ENCODE measurements at regions not wholly inside any gene's neighbourhood (a gene's known extent, or its start where the extent isn't known, plus 50 kb on each side); places are given as distances from the start of the nearest gene placed in this dataset.
A peak's percentile ranks its signal among the peaks of the same experiment; 100 is the strongest.
"Not testable (repeated sequence)": the region's sequence is repeated elsewhere in the genome, so short reads cannot be mapped to it uniquely, and the experiment has no call there.

- Histone ChIP-seq H3K4me1 (ENCODE audit: control insufficient read depth, insufficient read depth, low read length) (no peaks in the 10 kb centered on the region), H3K36me3 (ENCODE audit: control insufficient read depth, insufficient read depth, low read length) (no peaks in the 10 kb centered on the region), H3K4me3 (ENCODE audit: low read length) (no peak overlapping the region), H3K27me3 (ENCODE audit: control insufficient read depth, insufficient read depth, low read length) (no peaks in the 10 kb centered on the region), H3K27ac (ENCODE audit: low read length) (no peak overlapping the region), H3K9me3 (ENCODE audit: control insufficient read depth, insufficient read depth, low read length) (no peaks in the 10 kb centered on the region)
- TF ChIP-seq CTCF (IDR thresholded peaks at IDR 0.05), result no peak
- Mint-ChIP-seq H3K36me3 (no peaks in the 10 kb centered on the region), H3K4me3 (no peak overlapping the region), H3K27me3 (ENCODE audit: low read depth in 2 of 2) (no peaks in the 10 kb centered on the region), H3K4me1 (peaks cover 6% of the 10 kb centered on the region in 2 donors), H3K9me3 (no peaks in the 10 kb centered on the region), H3K27ac (no peak overlapping the region)
- no peak for ATAC-seq
- no CpG with 5 or more reads among the region's 2 CpGs for WGBS (ENCODE audit: insufficient coverage)
- no peak for DNase-seq
- intact Hi-C loops (cut with micrococcal nuclease), result no loop called here
Measured at GRCh38 chr2:64745562-64745961, 91.8 kb upstream of the SERTAD2 start.

GRCh38 chr2:64747690-64748091 is 94.0 kb upstream of the SERTAD2 start:
- H3K4me1 ChIP-seq (ENCODE audit: control insufficient read depth, insufficient read depth, low read length); H3K27me3 Mint-ChIP-seq (ENCODE audit: low read depth in 2 of 2); H3K4me3 ChIP-seq (ENCODE audit: low read length); ATAC-seq; H3K36me3 ChIP-seq (ENCODE audit: control insufficient read depth, insufficient read depth, low read length); H3K27ac ChIP-seq (ENCODE audit: low read length); H3K36me3 Mint-ChIP-seq; H3K9me3 ChIP-seq (ENCODE audit: control insufficient read depth, insufficient read depth, low read length); H3K27ac Mint-ChIP-seq; H3K4me3 Mint-ChIP-seq; intact Hi-C loops (cut with micrococcal nuclease); H3K9me3 Mint-ChIP-seq; H3K27me3 ChIP-seq (ENCODE audit: control insufficient read depth, insufficient read depth, low read length): not testable (repeated sequence)
- H3K4me1 Mint-ChIP-seq, result peaks cover 12 to 16% of the 10 kb centered on the region in 2 donors
- 95% methylated on average over 2 of the region's 3 CpGs for WGBS (ENCODE audit: insufficient coverage)
- DNase-seq, result peak in 1 of 2 donors; percentile 10

GRCh38 chr2:64748147-64748546 is 94.4 kb upstream of the SERTAD2 start:
- peaks cover 12 to 16% of the 10 kb centered on the region in 2 donors for H3K4me1 Mint-ChIP-seq
- no peak overlapping the region for H3K27ac ChIP-seq (ENCODE audit: low read length)

GRCh38 chr2:64748561-64748960 is 94.8 kb upstream of the SERTAD2 start:
- no peaks in the 10 kb centered on the region for H3K9me3 ChIP-seq (ENCODE audit: control insufficient read depth, insufficient read depth, low read length)
- no peak overlapping the region for H3K27ac ChIP-seq (ENCODE audit: low read length)
- Mint-ChIP-seq H3K27ac (peak overlapping the region; percentile 31 to 77), H3K4me1 (peaks cover 12 to 16% of the 10 kb centered on the region in 2 donors), H3K4me3 (peak overlapping the region; percentile 96), H3K36me3 (no peaks in the 10 kb centered on the region), H3K9me3 (no peaks in the 10 kb centered on the region), H3K27me3 (ENCODE audit: low read depth in 2 of 2) (no peaks in the 10 kb centered on the region)
- peaks cover 5% of the 10 kb centered on the region for H3K4me1 ChIP-seq (ENCODE audit: control insufficient read depth, insufficient read depth, low read length)
- 67% methylated on average over 2 of the region's 2 CpGs for WGBS (ENCODE audit: insufficient coverage)
- DNase-seq, result peak in 1 of 2 donors; percentile 24
- no peaks in the 10 kb centered on the region for H3K27me3 ChIP-seq (ENCODE audit: control insufficient read depth, insufficient read depth, low read length)
- no peak overlapping the region for H3K4me3 ChIP-seq (ENCODE audit: low read length)
- intact Hi-C loops (cut with micrococcal nuclease), result no loop called here
- ATAC-seq, result no peak
- no peak for TF ChIP-seq CTCF (IDR thresholded peaks at IDR 0.05)
- no peaks in the 10 kb centered on the region for H3K36me3 ChIP-seq (ENCODE audit: control insufficient read depth, insufficient read depth, low read length)

More at GRCh38 chr2:64748147-64748546, 94.4 kb upstream of the SERTAD2 start:
- no peak overlapping the region for H3K4me3 ChIP-seq (ENCODE audit: low read length)
- H3K4me3 Mint-ChIP-seq, result no peak overlapping the region
- H3K27me3 ChIP-seq (ENCODE audit: control insufficient read depth, insufficient read depth, low read length), result no peaks in the 10 kb centered on the region
- no peak for DNase-seq
- H3K36me3 Mint-ChIP-seq, result no peaks in the 10 kb centered on the region
- intact Hi-C loops (cut with micrococcal nuclease), result no loop called here
- peak overlapping the region in 1 of 2 donors; percentile 31 for H3K27ac Mint-ChIP-seq
- WGBS (ENCODE audit: insufficient coverage), result 100% methylated on average over 2 of the region's 3 CpGs
- H3K4me1 ChIP-seq (ENCODE audit: control insufficient read depth, insufficient read depth, low read length), result peaks cover 5% of the 10 kb centered on the region
- no peaks in the 10 kb centered on the region for H3K9me3 Mint-ChIP-seq
- no peak for TF ChIP-seq CTCF (IDR thresholded peaks at IDR 0.05)
- no peaks in the 10 kb centered on the region for H3K36me3 ChIP-seq (ENCODE audit: control insufficient read depth, insufficient read depth, low read length)
- no peak for ATAC-seq
- H3K27me3 Mint-ChIP-seq (ENCODE audit: low read depth in 2 of 2), result no peaks in the 10 kb centered on the region
- no peaks in the 10 kb centered on the region for H3K9me3 ChIP-seq (ENCODE audit: control insufficient read depth, insufficient read depth, low read length)

All from natural killer cell (primary cell).